ENCODE measurements at regions not wholly inside any gene's neighbourhood (a gene's known extent, or its start where the extent isn't known, plus 50 kb on each side); places are given as distances from the start of the nearest gene placed in this dataset.

DNA sequence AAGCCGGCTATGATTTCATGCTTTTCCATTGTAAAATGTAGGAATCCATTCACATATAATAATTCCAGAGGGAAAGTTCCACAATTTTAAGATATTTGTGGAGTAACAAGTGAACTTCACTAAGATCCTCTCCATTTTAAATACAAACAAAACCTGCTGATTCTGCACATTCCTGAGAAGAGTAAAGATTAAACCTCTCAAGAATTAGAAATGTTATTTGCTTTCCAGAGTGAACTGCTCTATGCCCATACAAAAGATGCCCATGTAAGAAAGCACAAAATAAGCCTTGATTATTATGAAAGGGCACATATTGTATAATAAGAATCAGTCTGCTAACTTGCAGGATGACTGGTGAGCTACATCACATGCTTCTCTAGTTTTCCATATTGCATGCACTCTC, 241.5 kb downstream of the COX18 start:
- TF ChIP-seq POLR2A (IDR thresholded peaks at IDR 0.05; ENCODE audit: low read depth, low read length) (no peak), POLR2AphosphoS5 (IDR thresholded peaks at IDR 0.05; ENCODE audit: low read depth, low read length) (no peak)
